Naive thymus-derived CD4-positive, alpha-beta T cell (primary cell): ENCODE measurements at regions not wholly inside any gene's neighbourhood (a gene's known extent, or its start where the extent isn't known, plus 50 kb on each side); places are given as distances from the start of the nearest gene placed in this dataset.

Experiments
- ATAC-seq: fragments of 150-1000 bp; cut with Tn5 transposase; 2 replicates; pipeline ENCODE4 v1.10.0; 2021; ENCODE audit warnings: mild to moderate bottlenecking, moderate library complexity
- CTCF ChIA-PET: fragments of 350-600 bp; sonication (Branson Sonifier 250); formaldehyde crosslinking; loops from one replicate; lab custom pipeline; 2021; ENCODE audit warnings: antibody characterized with exemption; lab: Charles Lee
- POLR2A ChIA-PET: fragments of 350-600 bp; sonication (Branson Sonifier 250); formaldehyde crosslinking; loops from one replicate; lab custom pipeline; 2021; ENCODE audit warnings: antibody characterized with exemption, inconsistent platforms; lab: Charles Lee
- DNase-seq, 9 donors: peaks; one replicate each; pipeline versions ENCODE4 v3.0.0 to v3.0.0-alpha.2; 2020 to 2022; ENCODE audit warnings: mixed read lengths in 1 of 9
- H3K27ac ChIP-seq: one replicate; pipeline ENCODE4 v1.7.0; 2013; ENCODE audit warnings: mild to moderate bottlenecking, low read depth, low read length, moderate library complexity
- H3K27me3 ChIP-seq, 2 donors: one replicate each; pipeline ENCODE4 v1.7.0; 2013; ENCODE audit warnings: low read length in 2 of 2, mild to moderate bottlenecking in 2 of 2, moderate library complexity in 2 of 2; ENCODE audit not compliant: control insufficient read depth in 2 of 2, insufficient read depth in 2 of 2
- H3K36me3 ChIP-seq, 3 experiments: 1 replicate in 2 of 3; 2 replicates in 1 of 3; pipeline ENCODE4 v1.7.0; 2013; ENCODE audit warnings: low read length in 3 of 3, mild to moderate bottlenecking in 3 of 3, moderate library complexity in 1 of 3; ENCODE audit not compliant: insufficient read depth in 3 of 3, control insufficient read depth in 2 of 3
- H3K4me1 ChIP-seq, 2 donors: one replicate each; pipeline ENCODE4 v1.7.0; 2013; ENCODE audit warnings: low read length in 2 of 2, mild to moderate bottlenecking in 2 of 2, moderate library complexity in 1 of 2; ENCODE audit not compliant: control insufficient read depth in 2 of 2, insufficient read depth in 2 of 2
- H3K4me3 ChIP-seq: 2 replicates; pipeline ENCODE4 v1.7.0; 2013; ENCODE audit warnings: mild to moderate bottlenecking, low read length
- H3K9me3 ChIP-seq, 3 experiments: 1 replicate in 2 of 3; 2 replicates in 1 of 3; pipeline ENCODE4 v1.7.0; 2013; ENCODE audit warnings: low read length in 3 of 3; ENCODE audit not compliant: control insufficient read depth in 2 of 3
- H3K27ac Mint-ChIP-seq, 9 donors: one replicate each; pipeline ENCODE4 v1.8.0; 2020 to 2022; ENCODE audit warnings: mixed read lengths in 9 of 9, mild to moderate bottlenecking in 8 of 9, moderate library complexity in 5 of 9, inconsistent platforms in 2 of 9
- H3K27me3 Mint-ChIP-seq, 5 donors: one replicate each; pipeline ENCODE4 v1.8.0; 2021 to 2022; ENCODE audit warnings: mixed read lengths in 5 of 5, mild to moderate bottlenecking in 1 of 5
- H3K36me3 Mint-ChIP-seq, 5 donors: one replicate each; pipeline ENCODE4 v1.8.0; 2020 to 2022; ENCODE audit warnings: mixed read lengths in 5 of 5, mild to moderate bottlenecking in 3 of 5, inconsistent platforms in 1 of 5
- H3K4me1 Mint-ChIP-seq, 7 donors: one replicate each; pipeline ENCODE4 v1.8.0; 2020 to 2022; ENCODE audit warnings: mixed read lengths in 7 of 7, mild to moderate bottlenecking in 3 of 7, inconsistent platforms in 1 of 7
- H3K4me3 Mint-ChIP-seq, 10 donors: one replicate each; pipeline ENCODE4 v1.8.0; 2020 to 2022; ENCODE audit warnings: mild to moderate bottlenecking in 10 of 10, mixed read lengths in 10 of 10, moderate library complexity in 6 of 10, inconsistent platforms in 2 of 10
- H3K9me3 Mint-ChIP-seq, 11 donors: one replicate each; pipeline ENCODE4 v1.8.0; 2020 to 2022; ENCODE audit warnings: mixed read lengths in 11 of 11, mild to moderate bottlenecking in 4 of 11, inconsistent platforms in 1 of 11, moderate library complexity in 1 of 11
- intact Hi-C, 2 donors: fragments of 100-400 bp; cut with micrococcal nuclease; formaldehyde crosslinking; loops; one replicate each; pipeline ENCODE4 v1.15.1; 2023

DNA sequence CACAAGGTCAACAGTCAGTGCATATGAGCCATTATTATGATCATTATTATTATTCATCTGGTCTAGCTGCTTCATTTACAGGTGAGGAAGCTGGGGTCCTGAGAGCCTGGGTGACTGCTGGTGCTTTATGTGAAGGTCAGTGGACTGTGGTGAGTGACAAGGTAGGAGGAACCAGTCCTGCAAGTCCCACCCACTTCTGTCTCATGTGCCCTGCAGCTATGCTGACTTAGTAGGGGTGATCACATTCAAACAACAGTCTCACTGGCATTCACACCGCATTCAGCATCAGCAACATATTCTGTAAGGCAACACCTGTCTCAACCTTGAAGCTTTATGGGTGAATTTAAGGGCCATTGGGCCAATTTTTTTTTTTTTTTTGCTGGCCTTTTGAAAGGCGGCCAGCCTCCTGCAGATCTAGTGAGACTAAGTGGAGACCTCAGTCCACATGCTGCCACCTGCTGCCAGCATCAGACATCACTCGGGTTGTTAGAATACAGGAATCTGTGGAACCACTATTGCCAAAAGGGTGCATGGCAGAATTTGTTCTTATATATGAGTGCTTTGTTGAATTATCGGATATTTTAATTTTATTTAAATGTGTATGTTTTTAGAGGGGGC is 59.9 kb upstream of the CACNA1E start:
- Histone ChIP-seq H3K9me3 (no peaks in the 10 kb centered on the region), H3K4me3 (no peak overlapping the region), H3K27me3 (no peaks in the 10 kb centered on the region), H3K27ac (no peak overlapping the region), H3K4me1 (peaks cover 3 to 16% of the 10 kb centered on the region in 2 donors), H3K36me3 (no peaks in the 10 kb centered on the region)
- peaks cover 17 to 29% (median 20%) of the 10 kb centered on the region in 5 donors for H3K27me3 Mint-ChIP-seq
- H3K36me3 Mint-ChIP-seq: no peaks in the 10 kb centered on the region
- intact Hi-C loops: loop anchor here (1.0 to 10.0 kb wide), 9 partner anchors 27 to 907 kb away; partner anchors contain the start of gene IER5 (in 1 of the 2)
- H3K4me3 Mint-ChIP-seq: peak overlapping the region in 4 of 10 donors; percentile 4 to 74 (median 26)
- ChIA-PET CTCF (interaction anchor here (0.6 to 3.1 kb wide), 21 partner anchors 17 to 934 kb away, joined by 3 to 53 read pairs (median 4); no protein-coding TSS in a partner anchor), POLR2A (interaction anchor here (0.6 to 0.9 kb wide), 3 partner anchors 25 to 127 kb away, joined by 3 to 4 read pairs (median 4); no protein-coding TSS in a partner anchor)
- H3K9me3 Mint-ChIP-seq: no peaks in the 10 kb centered on the region
- H3K4me1 Mint-ChIP-seq: peaks cover 0 to 12% (median 10%) of the 10 kb centered on the region in 7 donors
- ATAC-seq (peak; percentile 62), DNase-seq (peak in 5 of 9 donors; percentile 38 to 53 (median 44))
- peak overlapping the region in 2 of 9 donors; percentile 9 to 38 for H3K27ac Mint-ChIP-seq

DNA sequence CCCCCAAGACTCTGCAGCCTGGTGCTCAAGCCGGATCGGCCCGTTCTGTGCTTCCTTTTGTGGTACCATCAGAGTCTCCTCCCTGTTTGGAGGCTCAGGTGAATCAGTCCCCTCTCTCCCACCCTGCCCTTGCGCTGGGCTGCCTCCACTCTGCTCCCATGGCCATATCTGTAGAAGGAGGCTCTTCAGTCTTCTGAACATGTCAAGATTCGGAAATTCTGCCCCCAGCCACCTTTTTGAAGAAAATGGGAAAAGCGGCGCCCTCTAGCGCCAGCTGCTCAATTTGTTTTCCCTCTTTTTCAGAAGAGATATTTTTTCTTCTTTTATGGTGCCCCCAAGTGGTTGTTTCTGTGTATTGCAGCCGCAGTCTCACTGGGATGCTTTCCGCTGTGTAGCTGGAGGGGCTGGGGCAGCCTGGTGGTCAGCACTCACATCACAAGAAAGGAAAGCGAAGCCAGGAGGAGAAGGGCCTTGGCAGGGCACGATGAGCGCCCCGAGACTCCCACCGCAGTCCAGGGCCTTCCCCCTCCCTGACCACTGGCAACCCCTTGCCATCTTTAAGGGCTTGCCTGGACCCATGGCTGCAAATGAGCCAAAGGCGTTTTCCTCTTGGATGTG is 58.4 kb upstream of the CACNA1E start:
- H3K36me3 Mint-ChIP-seq: no peaks in the 10 kb centered on the region
- ATAC-seq (peak; percentile 86), DNase-seq (peak; percentile 45 to 82 (median 76))
- peak overlapping the region in 8 of 9 donors; percentile 16 to 86 (median 58) for H3K27ac Mint-ChIP-seq
- H3K9me3 Mint-ChIP-seq: no peaks in the 10 kb centered on the region
- ChIA-PET POLR2A (interaction anchor here (1.6 kb wide), 1 partner anchor 234 kb away, joined by 8 read pairs; no protein-coding TSS in a partner anchor), CTCF (interaction anchor here (0.6 to 3.9 kb wide), 24 partner anchors 12 to 1811 kb away, joined by 3 to 90 read pairs (median 3); no protein-coding TSS in a partner anchor)
- Histone ChIP-seq H3K4me1 (peaks cover 3 to 16% of the 10 kb centered on the region in 2 donors), H3K4me3 (peak overlapping the region; percentile 26), H3K36me3 (no peaks in the 10 kb centered on the region), H3K27ac (no peak overlapping the region), H3K9me3 (no peaks in the 10 kb centered on the region), H3K27me3 (no peaks in the 10 kb centered on the region)
- H3K27me3 Mint-ChIP-seq: peaks cover 17 to 29% (median 22%) of the 10 kb centered on the region in 5 donors
- H3K4me3 Mint-ChIP-seq: peak overlapping the region; percentile 59 to 86 (median 74)
- intact Hi-C loops: loop anchor here (1.0 to 10.0 kb wide), 8 partner anchors 29 to 908 kb away; partner anchors contain the start of gene IER5 (in 1 of the 2)
- peaks cover 0 to 12% (median 10%) of the 10 kb centered on the region in 7 donors for H3K4me1 Mint-ChIP-seq

DNA sequence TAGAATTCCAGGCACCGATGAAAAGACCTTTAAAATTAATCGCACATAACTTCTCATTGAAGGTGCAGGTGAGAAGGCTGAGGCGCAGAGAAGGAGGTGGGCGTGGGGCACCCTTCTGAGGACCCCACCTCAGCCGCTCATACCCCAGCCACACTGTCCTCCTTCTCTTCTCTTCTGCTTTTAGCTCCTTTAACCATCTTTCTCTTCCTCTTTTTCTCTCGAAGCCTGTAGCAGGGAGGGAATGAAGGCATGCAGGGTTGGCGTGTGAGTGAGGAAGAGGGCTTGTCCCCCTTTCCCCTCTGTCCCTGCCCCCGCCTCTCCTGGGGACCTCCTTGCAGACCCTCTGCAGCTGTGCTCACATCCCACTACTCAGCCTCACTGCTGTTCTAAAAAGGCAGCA is 57.8 kb upstream of the CACNA1E start:
- no peak for ATAC-seq
- POLR2A ChIA-PET: interaction anchor here (1.6 kb wide), 1 partner anchor 235 kb away, joined by 8 read pairs; no protein-coding TSS in a partner anchor

DNA sequence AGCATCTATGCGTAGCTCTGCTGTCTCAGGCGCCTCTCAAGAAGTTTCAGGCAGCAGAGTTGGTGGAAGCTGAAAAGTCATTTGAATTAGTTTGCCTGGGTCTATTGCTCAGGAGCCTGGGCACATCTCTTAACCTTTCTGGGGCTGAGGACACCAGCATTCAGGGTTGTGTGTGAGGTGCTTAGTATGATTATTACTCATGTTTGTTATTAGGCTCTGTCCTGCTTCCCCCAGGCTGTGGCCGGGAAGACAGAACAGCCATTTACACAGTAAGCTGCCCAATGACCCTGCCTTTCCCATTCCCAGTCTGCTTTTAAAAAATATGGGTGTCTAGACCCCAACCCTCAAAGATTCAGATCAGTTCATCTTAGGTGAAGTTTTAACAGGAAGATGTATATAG is 53.9 kb upstream of the CACNA1E start:
- H3K4me3 ChIP-seq: no peak overlapping the region
- Mint-ChIP-seq H3K27ac (no peak overlapping the region), H3K27me3 (peaks cover 20 to 43% (median 33%) of the 10 kb centered on the region in 5 donors), H3K4me1 (peaks cover 0 to 8% (median 7%) of the 10 kb centered on the region in 7 donors), H3K4me3 (no peak overlapping the region), H3K9me3 (no peaks in the 10 kb centered on the region), H3K36me3 (peaks cover 0 to 3% (median 0%) of the 10 kb centered on the region in 5 donors)
- ATAC-seq (no peak), DNase-seq (no peak)
- no peaks in the 10 kb centered on the region for H3K27me3 ChIP-seq
- ChIA-PET CTCF (interaction anchor here (3.1 kb wide), 1 partner anchor 240 kb away, joined by 16 read pairs; no protein-coding TSS in a partner anchor), POLR2A (no interaction called here)
- H3K27ac ChIP-seq: no peak overlapping the region
- intact Hi-C loops: loop anchor here in 1 of 2 donors (10.0 kb wide), 1 partner anchor 345 kb away; the partner anchor contains the start of gene IER5
- no peaks in the 10 kb centered on the region for H3K36me3 ChIP-seq
- no peaks in the 10 kb centered on the region for H3K9me3 ChIP-seq
- H3K4me1 ChIP-seq: peaks cover 0 to 4% of the 10 kb centered on the region in 2 donors

More for the DNA sequence above, 57.8 kb upstream of the CACNA1E start:
- no peaks in the 10 kb centered on the region for H3K36me3 Mint-ChIP-seq
- H3K4me3 ChIP-seq: no peak overlapping the region
- DNase-seq: no peak
- CTCF ChIA-PET: interaction anchor here (0.6 to 3.9 kb wide), 14 partner anchors 13 to 269 kb away, joined by 3 to 90 read pairs (median 4); no protein-coding TSS in a partner anchor
- peaks cover 3 to 16% of the 10 kb centered on the region in 2 donors for H3K4me1 ChIP-seq
- H3K27me3 ChIP-seq: no peaks in the 10 kb centered on the region
- H3K27ac Mint-ChIP-seq: peak overlapping the region in 1 of 9 donors; percentile 16
- H3K36me3 ChIP-seq: no peaks in the 10 kb centered on the region
- peaks cover 0 to 12% (median 10%) of the 10 kb centered on the region in 7 donors for H3K4me1 Mint-ChIP-seq
- H3K9me3 Mint-ChIP-seq: no peaks in the 10 kb centered on the region
- intact Hi-C loops: loop anchor here (1.0 to 10.0 kb wide), 4 partner anchors 29 to 341 kb away; partner anchors contain the start of gene IER5 (in 1 of the 2)
- H3K27me3 Mint-ChIP-seq: peaks cover 17 to 29% (median 22%) of the 10 kb centered on the region in 5 donors
- H3K27ac ChIP-seq: no peak overlapping the region
- no peak overlapping the region for H3K4me3 Mint-ChIP-seq
- no peaks in the 10 kb centered on the region for H3K9me3 ChIP-seq

DNA sequence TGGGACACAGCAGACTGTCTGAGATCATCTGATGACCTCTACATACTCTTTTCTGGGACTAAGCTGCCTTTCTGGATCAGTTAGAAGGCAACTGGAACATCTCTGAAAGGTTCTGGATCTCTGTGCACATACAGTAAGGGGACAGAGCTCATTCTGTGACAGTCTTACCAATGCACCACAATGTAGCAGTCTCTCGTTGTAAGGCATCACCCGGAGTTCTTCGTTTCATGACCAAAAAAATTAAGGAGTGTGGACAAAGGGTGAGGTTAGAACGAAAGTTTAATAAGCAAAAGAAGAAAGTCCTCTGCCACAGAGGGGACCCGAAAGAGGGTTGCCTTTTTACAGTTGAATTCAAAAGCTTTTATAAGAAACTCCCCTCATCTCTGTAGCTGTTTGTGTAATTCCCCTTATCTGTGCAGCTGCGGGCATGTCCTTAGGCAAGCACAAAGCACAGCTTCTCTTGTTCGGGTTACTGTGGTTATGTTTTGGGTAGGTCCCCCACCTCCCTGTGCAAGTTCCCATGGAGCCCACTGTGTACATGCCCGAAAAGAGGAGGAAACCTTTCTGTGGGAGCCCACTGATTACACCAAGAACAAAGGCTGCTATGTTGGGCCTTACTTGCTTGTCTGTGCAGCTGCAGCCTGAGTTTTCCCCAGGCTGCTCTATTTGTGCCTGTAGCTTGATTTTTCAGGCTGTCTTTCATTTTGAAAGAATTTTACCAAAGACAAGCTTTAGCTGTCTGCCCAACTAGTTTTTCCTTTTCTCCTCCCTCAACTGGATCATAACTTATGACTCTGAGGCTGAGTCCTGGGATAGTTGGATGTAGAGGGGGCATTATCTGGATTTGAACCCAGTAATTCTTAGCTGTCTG is 53.1 kb upstream of the CACNA1E start:
- no peak for DNase-seq
- peaks cover 20 to 42% (median 34%) of the 10 kb centered on the region in 5 donors for H3K27me3 Mint-ChIP-seq
- POLR2A ChIA-PET: no interaction called here
- H3K4me1 Mint-ChIP-seq: peaks cover 0 to 3% (median 0%) of the 10 kb centered on the region in 7 donors
- intact Hi-C loops: no loop called here
- no peaks in the 10 kb centered on the region for H3K9me3 Mint-ChIP-seq
- peaks cover 0 to 3% (median 0%) of the 10 kb centered on the region in 5 donors for H3K36me3 Mint-ChIP-seq
- H3K27ac Mint-ChIP-seq: peak overlapping the region in 1 of 9 donors; percentile 38
- H3K36me3 ChIP-seq: no peaks in the 10 kb centered on the region
- no peak overlapping the region for H3K4me3 Mint-ChIP-seq
- no peak overlapping the region for H3K27ac ChIP-seq
- no peaks in the 10 kb centered on the region for H3K27me3 ChIP-seq
- no peaks in the 10 kb centered on the region for H3K9me3 ChIP-seq
- H3K4me3 ChIP-seq: no peak overlapping the region
- H3K4me1 ChIP-seq: no peaks in the 10 kb centered on the region
- ATAC-seq: peak; percentile 81
- CTCF ChIA-PET: interaction anchor here (0.6 to 3.1 kb wide), 6 partner anchors 31 to 916 kb away, joined by 3 to 16 read pairs (median 4); no protein-coding TSS in a partner anchor
